Activated CD4-positive, alpha-beta T cell treated with anti-CD3 and anti-CD28 coated beads, Interleukin-2, Interleukin-6, amounts not matched to agents 100 ng/mL and 50 ng/mL, durations not matched to agents 16 hours and 8 hours (primary cell): ENCODE measurements at regions not wholly inside any gene's neighbourhood (a gene's known extent, or its start where the extent isn't known, plus 50 kb on each side); places are given as distances from the start of the nearest gene placed in this dataset.
A peak's percentile ranks its signal among the peaks of the same experiment; 100 is the strongest.
"Not testable (repeated sequence)": the region's sequence is repeated elsewhere in the genome, so short reads cannot be mapped to it uniquely, and the experiment has no call there.

Experiments used
- DNase-seq: peaks from one replicate; pipeline ENCODE4 v3.0.0-alpha.2; 2020

GRCh38 chr5:43804723-43805122 is 201.7 kb downstream of the NNT start:
- no peak for DNase-seq

- DNase-seq = no peak
Measured at GRCh38 chr5:43804041-43804440, 201.1 kb downstream of the NNT start.

- DNase-seq = no peak
Measured at GRCh38 chr5:43802651-43803050, 199.7 kb downstream of the NNT start.

- no peak for DNase-seq
Measured at GRCh38 chr5:43802119-43802518, 199.1 kb downstream of the NNT start.

DNA sequence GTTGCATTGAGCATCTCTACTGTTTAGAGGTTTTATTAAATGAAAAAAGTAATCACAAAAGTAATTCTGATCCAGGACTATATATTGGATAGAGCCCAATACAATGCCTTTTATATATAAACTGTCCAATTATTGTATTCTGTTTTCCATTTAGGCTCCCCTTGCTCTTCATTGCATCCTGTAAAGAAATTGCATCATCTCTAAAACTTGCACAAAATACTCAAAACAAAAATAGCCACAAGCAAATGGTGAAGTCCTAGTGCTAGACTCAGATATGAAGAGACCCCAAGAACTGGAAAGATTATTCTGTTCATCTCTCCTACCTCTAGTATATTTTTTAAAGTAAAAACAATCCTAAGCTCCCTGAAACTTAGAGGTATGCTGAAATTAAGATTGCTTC is 195.8 kb downstream of the NNT start:
- DNase-seq = no peak

- not testable (repeated sequence) for DNase-seq
Measured at GRCh38 chr5:43791880-43792279, 188.9 kb downstream of the NNT start.

DNA sequence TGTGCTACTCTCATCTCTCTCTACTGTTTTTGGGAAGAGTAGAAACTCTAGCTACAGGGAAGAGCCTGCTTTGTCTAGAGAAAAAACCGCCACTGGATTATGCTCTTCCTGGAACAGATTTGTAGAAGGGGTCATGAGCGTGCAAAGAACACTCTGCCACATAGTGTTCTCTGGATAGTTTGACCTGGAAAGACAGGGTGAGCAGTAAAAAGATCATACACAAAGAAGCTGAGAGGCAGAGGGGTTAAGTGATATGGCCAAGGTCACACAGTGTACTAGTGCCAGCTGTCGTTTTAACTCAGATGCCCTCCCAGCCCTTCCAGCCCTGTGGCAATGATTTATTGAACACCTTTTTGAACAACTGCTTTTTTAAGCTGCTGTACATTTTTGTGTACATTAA is 182.2 kb downstream of the NNT start:
- DNase-seq = no peak

DNA sequence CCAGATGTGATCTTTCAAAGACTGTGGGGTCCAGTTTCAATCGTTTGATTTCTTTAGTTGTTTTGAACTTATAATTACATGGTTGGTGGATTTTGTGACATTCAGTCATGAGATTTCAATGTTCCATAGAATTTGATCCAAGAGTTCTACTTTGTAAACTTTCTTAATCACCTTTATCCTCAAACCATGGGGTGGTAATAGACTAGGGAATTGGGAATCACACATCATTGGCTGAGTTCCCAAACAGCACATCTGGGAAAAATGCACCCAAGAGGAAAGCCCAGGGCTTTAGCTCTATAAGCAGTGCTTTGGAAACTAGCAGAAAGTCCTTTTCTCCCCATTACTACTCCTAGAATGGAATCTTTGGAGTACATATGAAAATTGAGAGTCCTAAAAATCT is 177.6 kb downstream of the NNT start:
- no peak for DNase-seq

DNA sequence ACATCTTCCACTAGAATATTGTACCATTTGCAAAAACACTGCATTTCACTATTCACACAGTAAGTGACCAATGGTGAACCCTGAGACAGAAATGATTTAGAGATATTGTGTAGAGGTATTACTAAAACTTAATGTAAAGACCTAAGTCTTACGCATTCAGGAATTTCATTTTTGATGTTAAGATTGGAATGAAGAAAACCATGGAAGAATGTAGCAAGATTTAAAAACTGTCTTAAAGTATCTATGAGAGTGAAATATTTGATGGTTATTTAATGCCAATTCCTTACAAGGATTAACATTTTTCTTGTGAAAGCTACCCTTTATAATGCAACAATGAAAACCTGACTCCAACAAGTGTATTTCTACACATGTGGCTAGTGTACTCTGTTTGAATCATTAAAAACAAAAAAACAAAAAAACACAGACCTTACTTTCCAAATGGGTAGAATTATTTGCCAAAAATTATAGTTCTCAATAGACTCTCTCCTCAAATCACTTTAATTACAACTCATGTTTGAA is 172.0 kb downstream of the NNT start:
- DNase-seq = no peak

- no peak for DNase-seq
Measured at GRCh38 chr5:43773478-43773844, 170.5 kb downstream of the NNT start.

DNA sequence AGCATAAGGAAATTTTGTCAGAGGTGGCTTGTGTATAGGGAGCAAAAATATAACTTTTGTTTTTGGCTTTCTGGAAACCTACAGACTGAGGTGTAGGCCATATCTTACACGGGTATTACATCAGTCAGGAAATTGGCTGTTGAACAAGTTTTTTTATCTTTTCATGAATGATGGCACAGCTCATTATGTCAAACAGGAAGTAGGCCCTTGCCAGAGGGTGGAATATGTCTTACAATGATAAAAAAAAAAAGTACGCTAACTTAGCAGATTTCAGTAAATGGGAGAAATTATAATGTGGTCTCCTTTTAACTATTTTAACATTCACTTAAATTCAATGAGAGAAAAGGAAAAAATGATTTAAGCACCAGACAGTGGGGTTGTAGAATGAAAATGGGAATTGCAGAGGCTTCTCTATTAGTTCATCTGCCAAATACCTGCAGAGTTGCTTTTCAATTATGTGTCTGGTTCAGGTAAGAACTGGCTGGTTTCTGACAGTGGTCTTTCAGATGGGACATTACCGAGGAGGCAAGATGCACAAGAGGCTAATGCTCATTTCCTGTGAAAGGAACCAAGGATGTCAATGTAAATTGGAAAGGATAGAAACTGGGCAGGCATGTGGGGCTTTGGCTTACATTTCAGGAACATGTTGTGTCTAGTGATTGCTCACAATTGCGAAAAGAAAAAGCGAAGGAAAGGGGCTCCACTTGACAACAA is 169.9 kb downstream of the NNT start:
- peak; percentile 7 for DNase-seq

- no peak for DNase-seq
Measured at GRCh38 chr5:43772458-43772763, 169.4 kb downstream of the NNT start.

DNA sequence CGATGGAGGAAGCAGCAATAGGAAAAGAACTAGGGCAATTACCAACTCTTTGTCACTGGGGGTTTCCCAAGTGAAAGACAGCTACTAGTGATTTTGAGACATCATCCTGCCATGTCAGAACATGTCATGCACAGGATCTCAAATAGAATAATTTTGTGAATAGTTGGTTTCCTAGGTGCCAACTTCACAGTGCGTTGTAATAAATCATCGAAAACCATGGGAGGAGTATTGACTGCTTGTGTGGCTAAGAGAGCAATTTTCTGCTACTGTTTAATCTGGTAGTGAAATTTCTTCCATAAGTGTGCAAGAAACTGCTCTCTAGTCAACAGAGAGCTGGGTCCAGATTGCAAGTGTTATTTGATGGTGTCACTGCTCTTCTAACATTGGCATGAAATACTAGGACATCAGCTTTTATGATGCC is 168.6 kb downstream of the NNT start:
- no peak for DNase-seq

- no peak for DNase-seq
Measured at GRCh38 chr5:43769571-43770355, 166.8 kb downstream of the NNT start.
